HCT116 (cell line): ENCODE measurements at regions not wholly inside any gene's neighbourhood (a gene's known extent, or its start where the extent isn't known, plus 50 kb on each side); places are given as distances from the start of the nearest gene placed in this dataset.

Experiments used
- CTCF ChIP-seq, 3 experiments: fragments of 200-600 bp in 1 of 3; sonication (generic) in 1 of 3; IDR thresholded peaks in 2 of 3; conservative IDR thresholded peaks in 1 of 3; 2 replicates each; pipeline ENCODE4 v1.5.1; 2012 to 2017; ENCODE audit warnings: low read depth in 2 of 3, low read length in 2 of 3, antibody characterized with exemption in 1 of 3, borderline replicate concordance in 1 of 3, control low read depth in 1 of 3, mild to moderate bottlenecking in 1 of 3, mixed read lengths in 1 of 3, mixed run types in 1 of 3, moderate library complexity in 1 of 3; ENCODE audit not compliant: insufficient read depth in 1 of 3
- EZH2 ChIP-seq: fragments of 200-600 bp; sonication (generic); IDR thresholded peaks from 2 replicates; pipeline ENCODE4 v1.6.1; 2017; ENCODE audit warnings: antibody characterized with exemption, mixed run types
- EZH2phosphoT487 ChIP-seq: fragments of 200-600 bp; IDR thresholded peaks from 2 replicates; pipeline ENCODE4 v1.6.1; 2018; ENCODE audit warnings: antibody characterized with exemption, borderline replicate concordance
- POLR2A ChIP-seq: IDR thresholded peaks from 2 replicates; pipeline ENCODE4 v1.7.0; 2011; ENCODE audit warnings: borderline replicate concordance; ENCODE audit not compliant: insufficient read depth, insufficient read length; ENCODE audit errors: extremely low read depth
- POLR2AphosphoS5 ChIP-seq: IDR thresholded peaks from 2 replicates; pipeline ENCODE4 v1.6.1; 2011; ENCODE audit warnings: mild to moderate bottlenecking, low read depth, low read length, moderate library complexity
- ZNF274 ChIP-seq: fragments of 200-500 bp; sonication (Bioruptor generic); IDR thresholded peaks from 2 replicates; pipeline ENCODE4 v1.6.1; 2014; ENCODE audit warnings: mild to moderate bottlenecking, low read depth, low read length, inconsistent platforms

GRCh38 chr7:128176696-128177095 is 64.4 kb upstream of the LEP start:
- TF ChIP-seq ZNF274 = no peak
- TF ChIP-seq EZH2phosphoT487 = no peak
- no peak for TF ChIP-seq EZH2
- TF ChIP-seq CTCF (IDR thresholded peaks at IDR 0.05 in 2 of 3, conservative IDR thresholded peaks at IDR 0.05 in 1 of 3; ENCODE audit: borderline replicate concordance in 1 of 3, insufficient read depth in 1 of 3, low read depth in 2 of 3, low read length in 2 of 3) = no peak
- TF ChIP-seq POLR2A = no peak
- no peak for TF ChIP-seq POLR2AphosphoS5
